ENCODE measurements at regions not wholly inside any gene's neighbourhood (a gene's known extent, or its start where the extent isn't known, plus 50 kb on each side); places are given as distances from the start of the nearest gene placed in this dataset.
"Not testable (repeated sequence)": the region's sequence is repeated elsewhere in the genome, so short reads cannot be mapped to it uniquely, and the experiment has no call there.

DNA sequence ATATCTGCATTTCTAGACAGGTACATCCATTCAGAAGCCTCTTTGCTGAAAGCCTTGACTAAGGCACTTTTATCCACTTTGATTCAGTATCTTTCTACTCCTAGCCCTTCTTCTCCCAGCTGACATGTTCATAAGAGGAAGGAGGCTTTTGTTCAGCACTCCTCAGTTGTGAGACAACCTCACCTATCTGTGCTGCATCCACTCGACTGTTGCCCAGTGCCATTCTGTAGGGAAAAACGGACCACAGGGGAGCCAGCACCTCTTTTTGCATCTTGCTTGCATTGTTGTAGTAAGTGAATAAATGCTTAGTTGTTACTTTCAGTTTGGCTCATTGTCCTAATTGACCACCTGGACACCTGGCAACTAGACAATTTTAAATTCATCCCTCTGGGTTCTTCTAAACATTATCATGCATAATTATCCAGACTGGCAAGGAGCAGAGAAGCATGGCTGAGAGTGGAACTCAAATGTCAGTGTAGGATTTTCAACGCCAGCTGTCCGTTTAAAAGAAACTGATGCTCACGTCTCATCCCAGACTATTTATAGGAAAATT is 83.8 kb upstream of the BOD1L1 start:
- TF ChIP-seq, protein P1, sequence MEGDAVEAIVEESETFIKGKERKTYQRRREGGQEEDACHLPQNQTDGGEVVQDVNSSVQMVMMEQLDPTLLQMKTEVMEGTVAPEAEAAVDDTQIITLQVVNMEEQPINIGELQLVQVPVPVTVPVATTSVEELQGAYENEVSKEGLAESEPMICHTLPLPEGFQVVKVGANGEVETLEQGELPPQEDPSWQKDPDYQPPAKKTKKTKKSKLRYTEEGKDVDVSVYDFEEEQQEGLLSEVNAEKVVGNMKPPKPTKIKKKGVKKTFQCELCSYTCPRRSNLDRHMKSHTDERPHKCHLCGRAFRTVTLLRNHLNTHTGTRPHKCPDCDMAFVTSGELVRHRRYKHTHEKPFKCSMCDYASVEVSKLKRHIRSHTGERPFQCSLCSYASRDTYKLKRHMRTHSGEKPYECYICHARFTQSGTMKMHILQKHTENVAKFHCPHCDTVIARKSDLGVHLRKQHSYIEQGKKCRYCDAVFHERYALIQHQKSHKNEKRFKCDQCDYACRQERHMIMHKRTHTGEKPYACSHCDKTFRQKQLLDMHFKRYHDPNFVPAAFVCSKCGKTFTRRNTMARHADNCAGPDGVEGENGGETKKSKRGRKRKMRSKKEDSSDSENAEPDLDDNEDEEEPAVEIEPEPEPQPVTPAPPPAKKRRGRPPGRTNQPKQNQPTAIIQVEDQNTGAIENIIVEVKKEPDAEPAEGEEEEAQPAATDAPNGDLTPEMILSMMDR (IDR thresholded peaks at IDR 0.05) = no peak
- no peak for DNase-seq (ENCODE audit: low spot score)
- Histone ChIP-seq H3K27ac (no peak overlapping the region), H3K4me3 (no peak overlapping the region)

DNA sequence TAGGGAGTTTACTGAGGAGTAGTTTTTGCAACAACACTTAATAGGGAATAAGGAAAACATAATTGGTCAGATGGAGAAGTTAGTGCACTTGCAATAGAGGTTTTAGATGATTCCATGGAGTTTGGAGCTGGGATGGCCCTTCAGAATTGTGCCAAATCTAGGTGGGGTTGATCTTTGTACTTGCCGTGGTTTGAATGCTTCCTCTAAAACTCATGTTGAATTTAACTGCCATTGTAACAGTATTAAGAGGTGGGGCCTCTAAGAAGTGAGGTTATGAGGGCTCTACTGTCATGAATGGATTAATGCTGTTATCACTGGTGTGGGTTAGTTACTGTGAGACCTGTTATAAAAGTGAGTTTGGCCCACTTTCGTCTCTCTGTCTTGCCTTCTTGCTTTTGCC is 94.4 kb upstream of the BOD1L1 start:
- no peak for DNase-seq (ENCODE audit: low spot score)
- TF ChIP-seq, protein P1 (IDR thresholded peaks at IDR 0.05) = no peak
- no peak overlapping the region for H3K27ac ChIP-seq
- no peak overlapping the region for H3K4me3 ChIP-seq

DNA sequence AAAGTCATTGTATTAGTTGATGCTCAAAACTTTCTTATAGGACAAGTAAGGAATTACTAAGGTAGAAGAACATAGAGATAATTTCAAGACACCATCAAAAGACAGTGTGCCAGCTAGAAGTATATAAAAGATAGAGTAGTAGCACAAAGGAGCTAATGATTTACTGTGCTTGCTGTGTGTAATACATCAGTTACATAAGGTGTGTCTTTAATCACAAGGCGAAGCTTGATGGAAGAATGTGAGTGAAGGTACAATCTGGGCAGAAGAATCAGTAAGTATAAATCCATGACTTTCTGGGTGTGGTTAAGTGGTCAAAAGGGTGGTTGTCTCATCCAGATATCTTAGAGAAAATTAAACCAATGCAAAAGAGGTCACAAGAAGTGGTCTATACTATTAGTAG is 95.1 kb upstream of the BOD1L1 start:
- DNase-seq (ENCODE audit: low spot score) = no peak
- Histone ChIP-seq H3K27ac (no peak overlapping the region), H3K4me3 (no peak overlapping the region)
- TF ChIP-seq, protein P1 (IDR thresholded peaks at IDR 0.05) = no peak

DNA sequence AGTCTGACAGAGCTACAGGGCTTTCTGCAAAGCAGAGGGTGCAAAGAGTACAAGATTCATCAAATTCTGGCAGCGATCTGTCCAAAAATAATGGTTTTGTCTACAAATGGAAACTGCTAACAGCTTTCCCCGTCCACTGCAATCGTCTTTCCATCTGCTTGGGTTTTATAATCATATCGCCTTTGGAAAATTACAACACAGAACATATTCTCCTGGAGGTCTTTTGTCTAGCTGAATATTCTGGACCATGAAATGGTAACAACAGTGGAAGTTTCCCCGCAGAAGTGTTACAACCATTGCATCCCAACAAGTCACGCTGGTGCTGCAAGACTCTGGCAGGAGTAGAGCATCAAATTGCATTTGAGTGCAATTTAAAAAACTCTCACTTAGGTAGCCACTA is 101.2 kb upstream of the BOD1L1 start:
- TF ChIP-seq, protein P1 (IDR thresholded peaks at IDR 0.05) = no peak
- no peak for DNase-seq (ENCODE audit: low spot score)
- Histone ChIP-seq H3K4me3 (no peak overlapping the region), H3K27ac (no peak overlapping the region)

DNA sequence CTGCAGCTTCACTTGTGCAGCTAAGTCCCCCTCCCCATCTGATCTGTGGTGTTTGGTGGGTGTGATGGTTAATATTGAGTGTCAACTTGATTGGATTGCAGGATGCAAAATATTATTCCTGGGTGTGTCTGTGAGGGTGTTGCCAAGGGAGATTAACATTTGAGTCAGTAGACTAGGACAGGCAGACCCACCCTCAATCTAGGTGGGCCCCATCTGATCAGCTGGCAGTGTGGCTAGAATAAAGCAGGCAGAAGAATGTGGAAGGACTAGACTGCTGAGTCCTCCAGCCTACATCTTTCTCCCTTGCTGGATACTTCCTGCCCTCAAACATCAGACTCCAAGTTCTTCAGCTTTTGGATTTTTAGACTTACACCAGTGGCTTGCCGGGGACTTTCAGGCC is 103.5 kb upstream of the BOD1L1 start:
- H3K4me3 ChIP-seq = no peak overlapping the region
- DNase-seq (ENCODE audit: low spot score) = no peak
- H3K27ac ChIP-seq = no peak overlapping the region
- TF ChIP-seq, protein P1 (IDR thresholded peaks at IDR 0.05) = no peak

DNA sequence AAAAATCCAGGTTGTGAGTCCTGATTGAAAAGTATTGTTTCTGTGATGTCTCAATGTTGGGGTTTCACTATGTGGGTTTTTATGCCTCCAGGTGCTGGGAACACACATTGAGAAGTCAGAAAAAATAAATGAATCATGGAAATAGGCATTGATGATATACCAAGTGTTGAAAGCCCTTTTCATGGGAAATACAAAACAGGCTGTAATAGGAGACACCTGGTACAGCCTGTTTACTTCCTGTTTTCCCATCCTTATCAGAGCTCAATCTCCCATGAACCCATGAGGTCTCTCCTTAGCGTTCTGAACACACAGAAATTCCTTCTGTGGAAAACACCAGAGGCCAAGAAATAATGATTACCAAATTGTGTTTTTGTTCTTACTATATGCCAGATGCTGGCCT is 106.3 kb upstream of the BOD1L1 start:
- Histone ChIP-seq H3K27ac (no peak overlapping the region), H3K4me3 (no peak overlapping the region)
- no peak for DNase-seq (ENCODE audit: low spot score)
- TF ChIP-seq, protein P1 (IDR thresholded peaks at IDR 0.05) = no peak

DNA sequence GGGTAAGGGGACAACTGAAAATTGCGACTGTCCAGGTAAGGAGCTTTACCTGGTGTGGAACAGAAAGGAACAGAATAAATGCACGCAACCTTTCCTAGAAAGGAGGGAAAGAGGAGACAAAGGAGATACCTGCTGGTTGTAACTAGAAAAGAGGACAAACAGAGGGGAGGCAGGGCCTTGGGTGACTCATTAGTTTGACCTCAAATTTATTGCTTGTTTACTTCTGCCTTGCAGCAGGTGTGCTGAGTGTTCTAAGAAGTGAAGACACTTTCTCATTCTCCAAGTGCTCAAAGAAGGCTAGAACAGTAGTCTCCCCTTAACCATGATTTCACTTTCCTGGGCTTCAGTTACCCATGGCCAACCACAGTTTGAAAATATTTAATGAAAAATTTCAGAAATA is 123.1 kb upstream of the BOD1L1 start:
- Histone ChIP-seq H3K27ac (no peak overlapping the region), H3K4me3 (no peak overlapping the region)
- TF ChIP-seq, protein P1 (IDR thresholded peaks at IDR 0.05) = no peak
- DNase-seq (ENCODE audit: low spot score) = no peak

DNA sequence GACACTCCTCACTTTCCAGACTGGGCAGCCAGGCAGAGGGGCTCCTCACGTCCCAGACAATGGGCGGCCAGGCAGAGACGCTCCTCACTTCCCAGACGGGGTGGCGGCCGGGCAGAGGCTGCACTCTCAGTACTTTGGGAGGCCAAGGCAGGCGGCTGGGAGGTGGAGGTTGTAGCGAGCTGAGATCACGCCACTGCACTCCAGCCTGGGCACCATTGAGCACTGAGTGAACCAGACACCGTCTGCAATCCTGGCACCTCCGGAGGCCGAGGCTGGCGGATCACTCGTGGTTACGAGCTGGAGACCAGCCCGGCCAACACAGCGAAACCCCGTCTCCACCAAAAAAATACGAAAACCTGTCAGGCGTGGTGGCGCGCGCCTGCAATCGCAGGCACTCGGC is 134.1 kb upstream of the BOD1L1 start:
- DNase-seq (ENCODE audit: low spot score); H3K27ac ChIP-seq; H3K4me3 ChIP-seq: not testable (repeated sequence)

All from coronary artery (tissue), 2 donors.